Ishikawa (cell line): ENCODE measurements at regions not wholly inside any gene's neighbourhood (a gene's known extent, or its start where the extent isn't known, plus 50 kb on each side); places are given as distances from the start of the nearest gene placed in this dataset.

Experiments
- CEBPB ChIP-seq: IDR thresholded peaks from 2 replicates; pipeline ENCODE4 v1.6.1; 2012
- CREB1 ChIP-seq: IDR thresholded peaks from 2 replicates; pipeline ENCODE4 v1.6.1; 2012; ENCODE audit warnings: low read depth
- EGR1 ChIP-seq: IDR thresholded peaks from 2 replicates; pipeline ENCODE4 v1.6.1; 2012
- EP300 ChIP-seq: IDR thresholded peaks from 2 replicates; pipeline ENCODE4 v1.6.1; 2012; ENCODE audit warnings: borderline replicate concordance
- FOXM1 ChIP-seq: IDR thresholded peaks from 2 replicates; pipeline ENCODE4 v1.6.1; 2012; ENCODE audit warnings: low read depth, borderline replicate concordance
- MAX ChIP-seq: IDR thresholded peaks from 2 replicates; pipeline ENCODE4 v1.6.1; 2012
- NFIC ChIP-seq: IDR thresholded peaks from 2 replicates; pipeline ENCODE4 v1.6.1; 2012
- RAD21 ChIP-seq: IDR thresholded peaks from 2 replicates; pipeline ENCODE4 v1.6.1; 2012; ENCODE audit warnings: low read depth
- REST ChIP-seq: IDR thresholded peaks from 2 replicates; pipeline ENCODE4 v1.6.1; 2012; ENCODE audit warnings: low read depth, mild to moderate bottlenecking
- TAF1 ChIP-seq: IDR thresholded peaks from 2 replicates; pipeline ENCODE4 v1.6.1; 2012; ENCODE audit warnings: low read depth, mild to moderate bottlenecking
- TEAD4 ChIP-seq: IDR thresholded peaks from 2 replicates; pipeline ENCODE4 v1.6.1; 2012
- USF1 ChIP-seq: IDR thresholded peaks from 2 replicates; pipeline ENCODE4 v1.6.1; 2012
- YY1 ChIP-seq: IDR thresholded peaks from 2 replicates; pipeline ENCODE4 v1.6.1; 2012; ENCODE audit warnings: low read depth

- TF ChIP-seq YY1 (no peak), MAX (no peak), FOXM1 (no peak), CEBPB (no peak), RAD21 (no peak), EP300 (no peak), NFIC (no peak), REST (no peak), CREB1 (no peak), TAF1 (no peak), USF1 (no peak), TEAD4 (no peak), EGR1 (no peak)
Observed at GRCh38 chr4:147219145-147219544, 261.8 kb upstream of the EDNRA start.
